Liver (tissue), 7 donors: ENCODE measurements at regions not wholly inside any gene's neighbourhood (a gene's known extent, or its start where the extent isn't known, plus 50 kb on each side); places are given as distances from the start of the nearest gene placed in this dataset.
A peak's percentile ranks its signal among the peaks of the same experiment; 100 is the strongest.

Source experiments
- DNase-seq: peaks from one replicate; pipeline ENCODE4 v3.0.0-alpha.2; 2017; ENCODE audit warnings: low spot score
- H3K27ac ChIP-seq, 2 donors: one replicate each; pipeline ENCODE4 v1.7.0; 2013; ENCODE audit warnings: inconsistent platforms in 2 of 2, low read length in 2 of 2, control low read depth in 1 of 2, low read depth in 1 of 2, mild to moderate bottlenecking in 1 of 2
- H3K27me3 ChIP-seq, 4 donors: one replicate each; pipeline versions ENCODE4 v1.6.1 to v1.7.0; 2013; ENCODE audit warnings: low read length in 3 of 4, inconsistent platforms in 1 of 4, mild to moderate bottlenecking in 1 of 4, moderate library complexity in 1 of 4; ENCODE audit not compliant: control insufficient read depth in 4 of 4, insufficient read depth in 4 of 4
- H3K36me3 ChIP-seq, 4 donors: one replicate each; pipeline versions ENCODE4 v1.6.1 to v1.7.0; 2013; ENCODE audit warnings: low read length in 3 of 4, mild to moderate bottlenecking in 3 of 4, low read depth in 1 of 4, moderate library complexity in 1 of 4; ENCODE audit not compliant: control insufficient read depth in 4 of 4, insufficient read depth in 3 of 4
- H3K4me1 ChIP-seq, 4 donors: one replicate each; pipeline versions ENCODE4 v1.6.1 to v1.7.0; 2013; ENCODE audit warnings: low read length in 3 of 4, mild to moderate bottlenecking in 3 of 4, moderate library complexity in 1 of 4; ENCODE audit not compliant: control insufficient read depth in 4 of 4, insufficient read depth in 4 of 4
- H3K4me3 ChIP-seq, 3 donors: one replicate each; pipeline versions ENCODE4 v1.6.1 to v1.7.0; 2013; ENCODE audit warnings: low read length in 3 of 3, control low read depth in 1 of 3, low read depth in 1 of 3, mild to moderate bottlenecking in 1 of 3
- H3K9ac ChIP-seq, 2 donors: one replicate each; pipeline ENCODE4 v1.7.0; 2013; ENCODE audit warnings: low read length in 2 of 2, mild to moderate bottlenecking in 2 of 2, moderate library complexity in 2 of 2, control low read depth in 1 of 2, low read depth in 1 of 2
- H3K9me3 ChIP-seq, 4 donors: one replicate each; pipeline versions ENCODE4 v1.6.1 to v1.7.0; 2013; ENCODE audit warnings: low read length in 3 of 4; ENCODE audit not compliant: control insufficient read depth in 4 of 4
- EGR1 ChIP-seq, 2 donors: IDR thresholded peaks; 2 replicates each; pipeline ENCODE4 v1.6.1; 2016 to 2018; ENCODE audit warnings: antibody characterized with exemption in 2 of 2, low read depth in 2 of 2
- FOXA1 ChIP-seq: IDR thresholded peaks from 2 replicates; pipeline ENCODE4 v1.6.1; 2016; ENCODE audit warnings: antibody characterized with exemption
- FOXA2 ChIP-seq: IDR thresholded peaks from 2 replicates; pipeline ENCODE4 v1.6.1; 2016; ENCODE audit warnings: antibody characterized with exemption
- GABPA ChIP-seq, 2 donors: IDR thresholded peaks in 1 of 2; conservative IDR thresholded peaks in 1 of 2; 2 replicates each; pipeline ENCODE4 v1.6.1; 2016; ENCODE audit warnings: antibody characterized with exemption in 2 of 2, mild to moderate bottlenecking in 1 of 2, moderate library complexity in 1 of 2
- HNF4A ChIP-seq, 2 donors: conservative IDR thresholded peaks; 2 replicates each; pipeline ENCODE4 v1.6.1; 2016; ENCODE audit warnings: antibody characterized with exemption in 2 of 2, mild to moderate bottlenecking in 2 of 2
- JUND ChIP-seq, 2 donors: IDR thresholded peaks; 2 replicates each; pipeline ENCODE4 v1.6.1; 2016; ENCODE audit warnings: antibody characterized with exemption in 2 of 2
- NR2F2 ChIP-seq: IDR thresholded peaks from 2 replicates; pipeline ENCODE4 v1.6.1; 2016; ENCODE audit warnings: antibody characterized with exemption
- RAD21 ChIP-seq, 2 donors: IDR thresholded peaks; 2 replicates each; pipeline ENCODE4 v1.6.1; 2016; ENCODE audit warnings: antibody characterized with exemption in 2 of 2, mild to moderate bottlenecking in 2 of 2
- REST ChIP-seq: IDR thresholded peaks from 2 replicates; pipeline ENCODE4 v1.6.1; 2016; ENCODE audit warnings: antibody characterized with exemption, mild to moderate bottlenecking
- RXRA ChIP-seq, 2 donors: IDR thresholded peaks; 2 replicates each; pipeline ENCODE4 v1.6.1; 2017 to 2018; ENCODE audit warnings: antibody characterized with exemption in 2 of 2, mild to moderate bottlenecking in 1 of 2
- SP1 ChIP-seq: IDR thresholded peaks from 2 replicates; pipeline ENCODE4 v1.6.1; 2018; ENCODE audit warnings: antibody characterized with exemption, mild to moderate bottlenecking
- TAF1 ChIP-seq: conservative IDR thresholded peaks from 2 replicates; pipeline ENCODE4 v1.6.1; 2016; ENCODE audit warnings: antibody characterized with exemption, mild to moderate bottlenecking
- YY1 ChIP-seq: IDR thresholded peaks from 2 replicates; pipeline ENCODE4 v1.6.1; 2016; ENCODE audit warnings: antibody characterized with exemption, mild to moderate bottlenecking
- WGBS: extraction: QIAGEN DNeasy Blood & Tissue Kit; methylation state at CpG from one replicate; pipeline ENCODE4 v1.1.7; 2013; 5-methylcytosine and 5-hydroxymethylcytosine counted together
- TF ChIP-seq, protein P1 (sequence below): IDR thresholded peaks from 2 replicates; pipeline ENCODE4 v1.6.1; 2016; ENCODE audit warnings: antibody characterized with exemption
- donor health status: healthy.
- donor health status: healthy.
- donor health status: healthy.
- donor health status: healthy.

GRCh38 chr7:86961686-86962085 is 97.8 kb downstream of the ELAPOR2 start:
- Histone ChIP-seq H3K9ac (no peak overlapping the region), H3K27me3 (peaks cover 0 to 8% (median 0%) of the 10 kb centered on the region in 4 donors), H3K4me1 (no peaks in the 10 kb centered on the region), H3K36me3 (no peaks in the 10 kb centered on the region), H3K9me3 (peaks cover 0 to 7% (median 2%) of the 10 kb centered on the region in 4 donors), H3K4me3 (no peak overlapping the region), H3K27ac (no peak overlapping the region)
- TF ChIP-seq, protein P1, sequence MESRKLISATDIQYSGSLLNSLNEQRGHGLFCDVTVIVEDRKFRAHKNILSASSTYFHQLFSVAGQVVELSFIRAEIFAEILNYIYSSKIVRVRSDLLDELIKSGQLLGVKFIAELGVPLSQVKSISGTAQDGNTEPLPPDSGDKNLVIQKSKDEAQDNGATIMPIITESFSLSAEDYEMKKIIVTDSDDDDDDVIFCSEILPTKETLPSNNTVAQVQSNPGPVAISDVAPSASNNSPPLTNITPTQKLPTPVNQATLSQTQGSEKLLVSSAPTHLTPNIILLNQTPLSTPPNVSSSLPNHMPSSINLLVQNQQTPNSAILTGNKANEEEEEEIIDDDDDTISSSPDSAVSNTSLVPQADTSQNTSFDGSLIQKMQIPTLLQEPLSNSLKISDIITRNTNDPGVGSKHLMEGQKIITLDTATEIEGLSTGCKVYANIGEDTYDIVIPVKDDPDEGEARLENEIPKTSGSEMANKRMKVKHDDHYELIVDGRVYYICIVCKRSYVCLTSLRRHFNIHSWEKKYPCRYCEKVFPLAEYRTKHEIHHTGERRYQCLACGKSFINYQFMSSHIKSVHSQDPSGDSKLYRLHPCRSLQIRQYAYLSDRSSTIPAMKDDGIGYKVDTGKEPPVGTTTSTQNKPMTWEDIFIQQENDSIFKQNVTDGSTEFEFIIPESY, result no peak
- TF ChIP-seq NR2F2 (no peak), SP1 (no peak), RAD21 (IDR thresholded peaks at IDR 0.05) (no peak), YY1 (no peak), EGR1 (IDR thresholded peaks at IDR 0.05; ENCODE audit: low read depth in 2 of 2) (no peak), FOXA1 (no peak), REST (no peak), TAF1 (no peak), FOXA2 (no peak), HNF4A (conservative IDR thresholded peaks at IDR 0.05) (no peak), JUND (IDR thresholded peaks at IDR 0.05) (no peak), GABPA (IDR thresholded peaks at IDR 0.05 in 1 of 2, conservative IDR thresholded peaks at IDR 0.05 in 1 of 2) (no peak)
- DNase-seq, result no peak
- WGBS, result 87% methylated on average over 1 of the region's 1 CpG

GRCh38 chr7:86958380-86958779 is 101.1 kb downstream of the ELAPOR2 start:
- H3K4me3 ChIP-seq, result no peak overlapping the region
- H3K4me1 ChIP-seq, result no peaks in the 10 kb centered on the region
- no peaks in the 10 kb centered on the region for H3K36me3 ChIP-seq
- H3K9me3 ChIP-seq, result peaks cover 0 to 7% (median 2%) of the 10 kb centered on the region in 4 donors
- no peak for DNase-seq
- H3K9ac ChIP-seq, result no peak overlapping the region
- H3K27me3 ChIP-seq, result peaks cover 0 to 7% (median 0%) of the 10 kb centered on the region in 4 donors
- no peak overlapping the region for H3K27ac ChIP-seq
- WGBS, result 37% methylated on average over 2 of the region's 2 CpGs
- TF ChIP-seq HNF4A (conservative IDR thresholded peaks at IDR 0.05), result peak; percentile 41 to 56
- TF ChIP-seq RXRA (IDR thresholded peaks at IDR 0.05), result peak in 1 of 2 donors; percentile 6
- TF ChIP-seq REST, result no peak
